Nephron (organoid): ENCODE measurements at regions not wholly inside any gene's neighbourhood (a gene's known extent, or its start where the extent isn't known, plus 50 kb on each side); places are given as distances from the start of the nearest gene placed in this dataset.

ENCODE experiments used
- H3K27ac Mint-ChIP-seq, 3 experiments: 2 replicates each; pipeline ENCODE4 v1.8.0; 2020; ENCODE audit warnings: mixed read lengths in 3 of 3, mild to moderate bottlenecking in 2 of 3, moderate library complexity in 1 of 3
- H3K27me3 Mint-ChIP-seq: 2 replicates; pipeline ENCODE4 v1.8.0; 2021; ENCODE audit warnings: low read depth, mild to moderate bottlenecking, moderate library complexity, mixed read lengths
- H3K36me3 Mint-ChIP-seq: 2 replicates; pipeline ENCODE4 v1.8.0; 2020; ENCODE audit warnings: low read depth, mixed read lengths
- H3K4me1 Mint-ChIP-seq: 2 replicates; pipeline ENCODE4 v1.8.0; 2020; ENCODE audit warnings: mixed read lengths
- H3K4me3 Mint-ChIP-seq, 3 experiments: 2 replicates each; pipeline ENCODE4 v1.8.0; 2020; ENCODE audit warnings: mild to moderate bottlenecking in 3 of 3, mixed read lengths in 3 of 3, moderate library complexity in 2 of 3
- H3K9me3 Mint-ChIP-seq: 2 replicates; pipeline ENCODE4 v1.8.0; 2020; ENCODE audit warnings: mixed read lengths
- CTCF ChIP-seq, 3 experiments: fragments of 200-600 bp; sonication (generic); IDR thresholded peaks; one replicate each; pipeline ENCODE4 v1.5.0; 2021; ENCODE audit warnings: antibody characterized with exemption in 3 of 3; ENCODE audit not compliant: unreplicated experiment in 3 of 3

GRCh38 chr12:103085541-103085940 is 128.1 kb downstream of the ASCL1 start:
- Mint-ChIP-seq H3K27ac (no peak overlapping the region), H3K9me3 (peaks cover 2% of the 10 kb centered on the region), H3K4me1 (no peaks in the 10 kb centered on the region), H3K4me3 (no peak overlapping the region), H3K36me3 (no peaks in the 10 kb centered on the region), H3K27me3 (no peaks in the 10 kb centered on the region)
- TF ChIP-seq CTCF (IDR thresholded peaks at IDR 0.05; ENCODE audit: unreplicated experiment in 3 of 3): no peak

GRCh38 chr12:103086471-103086870 is 129.0 kb downstream of the ASCL1 start:
- no peaks in the 10 kb centered on the region for H3K4me1 Mint-ChIP-seq
- no peaks in the 10 kb centered on the region for H3K9me3 Mint-ChIP-seq
- no peaks in the 10 kb centered on the region for H3K27me3 Mint-ChIP-seq
- H3K36me3 Mint-ChIP-seq: no peaks in the 10 kb centered on the region
- TF ChIP-seq CTCF (IDR thresholded peaks at IDR 0.05; ENCODE audit: unreplicated experiment in 3 of 3): no peak
- H3K4me3 Mint-ChIP-seq: no peak overlapping the region
- H3K27ac Mint-ChIP-seq: no peak overlapping the region

GRCh38 chr12:103093499-103094106 is 136.1 kb downstream of the ASCL1 start:
- Mint-ChIP-seq H3K27ac (no peak overlapping the region), H3K4me3 (no peak overlapping the region), H3K9me3 (no peaks in the 10 kb centered on the region), H3K36me3 (no peaks in the 10 kb centered on the region), H3K27me3 (no peaks in the 10 kb centered on the region), H3K4me1 (no peaks in the 10 kb centered on the region)
- TF ChIP-seq CTCF (IDR thresholded peaks at IDR 0.05; ENCODE audit: unreplicated experiment in 3 of 3): no peak

- H3K4me3 Mint-ChIP-seq: no peak overlapping the region
These were observed 140.0 kb downstream of the ASCL1 start for GRCh38 chr12:103097496-103097895.

GRCh38 chr12:103100257-103100831 is 142.9 kb downstream of the ASCL1 start:
- Mint-ChIP-seq H3K36me3 (no peaks in the 10 kb centered on the region), H3K27me3 (no peaks in the 10 kb centered on the region), H3K4me3 (no peak overlapping the region), H3K9me3 (no peaks in the 10 kb centered on the region), H3K4me1 (no peaks in the 10 kb centered on the region), H3K27ac (no peak overlapping the region)
- TF ChIP-seq CTCF (IDR thresholded peaks at IDR 0.05; ENCODE audit: unreplicated experiment in 3 of 3): no peak

More at GRCh38 chr12:103097496-103097895, 140.0 kb downstream of the ASCL1 start:
- H3K27me3 Mint-ChIP-seq: no peaks in the 10 kb centered on the region
- no peak for TF ChIP-seq CTCF (IDR thresholded peaks at IDR 0.05; ENCODE audit: unreplicated experiment in 3 of 3)
- no peaks in the 10 kb centered on the region for H3K9me3 Mint-ChIP-seq
- H3K4me1 Mint-ChIP-seq: no peaks in the 10 kb centered on the region
- H3K36me3 Mint-ChIP-seq: no peaks in the 10 kb centered on the region
- H3K27ac Mint-ChIP-seq: no peak overlapping the region

GRCh38 chr12:103102225-103102744 is 144.8 kb downstream of the ASCL1 start:
- H3K4me1 Mint-ChIP-seq: no peaks in the 10 kb centered on the region
- no peaks in the 10 kb centered on the region for H3K9me3 Mint-ChIP-seq
- H3K27me3 Mint-ChIP-seq: no peaks in the 10 kb centered on the region
- no peaks in the 10 kb centered on the region for H3K36me3 Mint-ChIP-seq
- no peak for TF ChIP-seq CTCF (IDR thresholded peaks at IDR 0.05; ENCODE audit: unreplicated experiment in 3 of 3)
- H3K27ac Mint-ChIP-seq: no peak overlapping the region
- no peak overlapping the region for H3K4me3 Mint-ChIP-seq
